ENCODE measurements at regions not wholly inside any gene's neighbourhood (a gene's known extent, or its start where the extent isn't known, plus 50 kb on each side); places are given as distances from the start of the nearest gene placed in this dataset.
A peak's percentile ranks its signal among the peaks of the same experiment; 100 is the strongest.

DNA sequence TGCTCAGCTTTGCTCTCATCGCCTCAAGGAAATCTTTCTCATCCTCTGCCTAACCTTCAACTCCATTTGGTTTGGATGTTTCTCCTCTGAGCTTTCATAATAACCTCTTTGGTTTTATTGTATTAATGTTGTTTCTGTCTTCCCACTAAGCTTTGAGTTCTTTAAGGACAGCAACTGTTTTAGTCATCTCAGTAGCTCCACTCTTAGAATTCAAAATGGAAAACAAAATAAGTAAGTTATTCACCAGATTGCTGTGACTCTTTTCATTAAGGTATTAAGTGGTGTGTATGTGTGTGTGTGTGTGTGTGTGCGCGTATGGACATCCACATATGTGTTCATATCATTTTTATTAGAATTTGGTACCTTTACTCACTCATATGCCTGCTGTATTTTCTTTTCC lies 279.2 kb upstream of the BOD1L1 start:
- peaks cover 6% of the 10 kb centered on the region; the same call in 2 of the 3 replicates for H3K4me1 Mint-ChIP-seq

DNA sequence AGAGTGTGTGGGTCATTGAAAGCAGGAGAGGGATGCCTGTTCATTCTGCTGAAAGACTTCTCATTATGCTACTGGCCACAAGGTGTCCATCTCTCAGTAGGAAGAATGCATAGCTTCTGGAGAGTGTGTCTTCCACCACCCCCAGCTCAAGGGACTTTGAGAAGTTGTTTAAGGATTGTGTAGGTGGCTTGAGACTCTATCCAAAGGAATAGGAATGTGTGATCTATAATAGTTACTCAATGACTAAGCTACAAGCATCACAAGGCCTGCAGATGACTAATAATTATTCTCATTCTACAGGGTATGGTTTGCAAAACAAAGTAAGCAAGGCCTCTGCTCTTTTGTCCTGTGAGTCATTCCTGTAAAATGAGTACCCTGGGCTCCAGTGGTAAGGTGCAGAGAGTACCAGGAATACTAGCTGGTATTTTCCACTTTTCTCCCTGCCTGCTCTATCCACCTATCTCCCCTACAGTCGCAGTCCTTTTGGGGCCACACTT lies 279.8 kb upstream of the BOD1L1 start:
- peaks cover 6% of the 10 kb centered on the region; the same call in 2 of the 3 replicates for H3K4me1 Mint-ChIP-seq
- ATAC-seq (no peak), DNase-seq (ENCODE audit: low spot score) (peak; percentile 3)
- Histone ChIP-seq H3F3A (replicated peaks; ENCODE audit: low read depth) (no peaks in the 10 kb centered on the region), H3K27ac (ENCODE audit: low read depth) (no peak overlapping the region), H2AFZ (peak overlapping the region; percentile 29; the same call in 1 of the 2 replicates), H3K4me1 (ENCODE audit: insufficient read depth) (0 out of 2 replicates have a peak, but pooled peaks cover 5% of the 10 kb centered on the region), H3K27me3 (ENCODE audit: insufficient read depth) (no peaks in the 10 kb centered on the region), H3K36me3 (ENCODE audit: insufficient read depth) (no peaks in the 10 kb centered on the region), H4K20me1 (replicated peaks; ENCODE audit: insufficient read depth) (no peaks in the 10 kb centered on the region), H3K4me3 (no peak overlapping the region), H3K4me2 (no peak overlapping the region), H3K9me2 (ENCODE audit: insufficient read depth) (no peaks in the 10 kb centered on the region), H3K79me2 (replicated peaks; ENCODE audit: insufficient read depth) (no peaks in the 10 kb centered on the region)
- no peak overlapping the region for H3K4me3 Mint-ChIP-seq
- H3K27ac Mint-ChIP-seq, result no peak overlapping the region
- H3K36me3 Mint-ChIP-seq (ENCODE audit: low read depth), result no peaks in the 10 kb centered on the region
- peaks cover 2% of the 10 kb centered on the region for H3K27me3 Mint-ChIP-seq (ENCODE audit: insufficient read depth, low read depth, poor library complexity)
- H3K9me3 Mint-ChIP-seq, result no peaks in the 10 kb centered on the region
- TF ChIP-seq NANOG (IDR thresholded peaks at IDR 0.05; ENCODE audit: borderline replicate concordance), result no peak
- no peak for TF ChIP-seq CREB1 (CRISPR knock-in tag; IDR thresholded peaks at IDR 0.05; ENCODE audit: low read depth)

More for the DNA sequence above, 279.2 kb upstream of the BOD1L1 start:
- no peak overlapping the region for H3K4me3 ChIP-seq
- H3K27ac ChIP-seq (ENCODE audit: low read depth), result no peak overlapping the region
- H3K27me3 ChIP-seq (ENCODE audit: insufficient read depth), result no peaks in the 10 kb centered on the region
- no peak overlapping the region for H3K4me2 ChIP-seq
- H4K20me1 ChIP-seq (replicated peaks; ENCODE audit: insufficient read depth), result no peaks in the 10 kb centered on the region
- 0 out of 2 replicates have a peak, but pooled peaks cover 5% of the 10 kb centered on the region for H3K4me1 ChIP-seq (ENCODE audit: insufficient read depth)
- H3K9me2 ChIP-seq (ENCODE audit: insufficient read depth), result no peaks in the 10 kb centered on the region
- no peaks in the 10 kb centered on the region for H3F3A ChIP-seq (replicated peaks; ENCODE audit: low read depth)
- no peak overlapping the region for H3K27ac Mint-ChIP-seq
- H3K36me3 Mint-ChIP-seq (ENCODE audit: low read depth), result no peaks in the 10 kb centered on the region
- H2AFZ ChIP-seq, result no peak overlapping the region
- no peak overlapping the region for H3K4me3 Mint-ChIP-seq
- DNase-seq (ENCODE audit: low spot score), result no peak
- TF ChIP-seq, protein P1, sequence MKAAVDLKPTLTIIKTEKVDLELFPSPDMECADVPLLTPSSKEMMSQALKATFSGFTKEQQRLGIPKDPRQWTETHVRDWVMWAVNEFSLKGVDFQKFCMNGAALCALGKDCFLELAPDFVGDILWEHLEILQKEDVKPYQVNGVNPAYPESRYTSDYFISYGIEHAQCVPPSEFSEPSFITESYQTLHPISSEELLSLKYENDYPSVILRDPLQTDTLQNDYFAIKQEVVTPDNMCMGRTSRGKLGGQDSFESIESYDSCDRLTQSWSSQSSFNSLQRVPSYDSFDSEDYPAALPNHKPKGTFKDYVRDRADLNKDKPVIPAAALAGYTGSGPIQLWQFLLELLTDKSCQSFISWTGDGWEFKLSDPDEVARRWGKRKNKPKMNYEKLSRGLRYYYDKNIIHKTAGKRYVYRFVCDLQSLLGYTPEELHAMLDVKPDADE (IDR thresholded peaks at IDR 0.05), result no peak
- TF ChIP-seq, protein P2, sequence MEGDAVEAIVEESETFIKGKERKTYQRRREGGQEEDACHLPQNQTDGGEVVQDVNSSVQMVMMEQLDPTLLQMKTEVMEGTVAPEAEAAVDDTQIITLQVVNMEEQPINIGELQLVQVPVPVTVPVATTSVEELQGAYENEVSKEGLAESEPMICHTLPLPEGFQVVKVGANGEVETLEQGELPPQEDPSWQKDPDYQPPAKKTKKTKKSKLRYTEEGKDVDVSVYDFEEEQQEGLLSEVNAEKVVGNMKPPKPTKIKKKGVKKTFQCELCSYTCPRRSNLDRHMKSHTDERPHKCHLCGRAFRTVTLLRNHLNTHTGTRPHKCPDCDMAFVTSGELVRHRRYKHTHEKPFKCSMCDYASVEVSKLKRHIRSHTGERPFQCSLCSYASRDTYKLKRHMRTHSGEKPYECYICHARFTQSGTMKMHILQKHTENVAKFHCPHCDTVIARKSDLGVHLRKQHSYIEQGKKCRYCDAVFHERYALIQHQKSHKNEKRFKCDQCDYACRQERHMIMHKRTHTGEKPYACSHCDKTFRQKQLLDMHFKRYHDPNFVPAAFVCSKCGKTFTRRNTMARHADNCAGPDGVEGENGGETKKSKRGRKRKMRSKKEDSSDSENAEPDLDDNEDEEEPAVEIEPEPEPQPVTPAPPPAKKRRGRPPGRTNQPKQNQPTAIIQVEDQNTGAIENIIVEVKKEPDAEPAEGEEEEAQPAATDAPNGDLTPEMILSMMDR (conservative IDR thresholded peaks at IDR 0.05; ENCODE audit: low read depth in 2 of 2), result no peak
- TF ChIP-seq ZNF114 (CRISPR knock-in tag; IDR thresholded peaks at IDR 0.05), result no peak
- TF ChIP-seq, protein P3, sequence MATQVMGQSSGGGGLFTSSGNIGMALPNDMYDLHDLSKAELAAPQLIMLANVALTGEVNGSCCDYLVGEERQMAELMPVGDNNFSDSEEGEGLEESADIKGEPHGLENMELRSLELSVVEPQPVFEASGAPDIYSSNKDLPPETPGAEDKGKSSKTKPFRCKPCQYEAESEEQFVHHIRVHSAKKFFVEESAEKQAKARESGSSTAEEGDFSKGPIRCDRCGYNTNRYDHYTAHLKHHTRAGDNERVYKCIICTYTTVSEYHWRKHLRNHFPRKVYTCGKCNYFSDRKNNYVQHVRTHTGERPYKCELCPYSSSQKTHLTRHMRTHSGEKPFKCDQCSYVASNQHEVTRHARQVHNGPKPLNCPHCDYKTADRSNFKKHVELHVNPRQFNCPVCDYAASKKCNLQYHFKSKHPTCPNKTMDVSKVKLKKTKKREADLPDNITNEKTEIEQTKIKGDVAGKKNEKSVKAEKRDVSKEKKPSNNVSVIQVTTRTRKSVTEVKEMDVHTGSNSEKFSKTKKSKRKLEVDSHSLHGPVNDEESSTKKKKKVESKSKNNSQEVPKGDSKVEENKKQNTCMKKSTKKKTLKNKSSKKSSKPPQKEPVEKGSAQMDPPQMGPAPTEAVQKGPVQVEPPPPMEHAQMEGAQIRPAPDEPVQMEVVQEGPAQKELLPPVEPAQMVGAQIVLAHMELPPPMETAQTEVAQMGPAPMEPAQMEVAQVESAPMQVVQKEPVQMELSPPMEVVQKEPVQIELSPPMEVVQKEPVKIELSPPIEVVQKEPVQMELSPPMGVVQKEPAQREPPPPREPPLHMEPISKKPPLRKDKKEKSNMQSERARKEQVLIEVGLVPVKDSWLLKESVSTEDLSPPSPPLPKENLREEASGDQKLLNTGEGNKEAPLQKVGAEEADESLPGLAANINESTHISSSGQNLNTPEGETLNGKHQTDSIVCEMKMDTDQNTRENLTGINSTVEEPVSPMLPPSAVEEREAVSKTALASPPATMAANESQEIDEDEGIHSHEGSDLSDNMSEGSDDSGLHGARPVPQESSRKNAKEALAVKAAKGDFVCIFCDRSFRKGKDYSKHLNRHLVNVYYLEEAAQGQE (IDR thresholded peaks at IDR 0.05; ENCODE audit: unreplicated experiment), result no peak
- no peak for TF ChIP-seq EZH2phosphoT487 (IDR thresholded peaks at IDR 0.05; ENCODE audit: unreplicated experiment)
- H3K36me3 ChIP-seq (ENCODE audit: insufficient read depth), result no peaks in the 10 kb centered on the region
- peaks cover 2% of the 10 kb centered on the region for H3K27me3 Mint-ChIP-seq (ENCODE audit: insufficient read depth, low read depth, poor library complexity)
- no peaks in the 10 kb centered on the region for H3K79me2 ChIP-seq (replicated peaks; ENCODE audit: insufficient read depth)
- no peak for ATAC-seq
- H3K9me3 Mint-ChIP-seq, result no peaks in the 10 kb centered on the region

All from GM23338 (cell line).